ENCODE measurements at regions not wholly inside any gene's neighbourhood (a gene's known extent, or its start where the extent isn't known, plus 50 kb on each side); places are given as distances from the start of the nearest gene placed in this dataset.

GRCh38 chr2:47297767-47298425 is 71.2 kb upstream of the EPCAM start:
- Histone ChIP-seq H3F3A (ENCODE audit: low read depth) (no peaks in the 10 kb centered on the region), H3K79me2 (ENCODE audit: insufficient read depth, low read length) (no peaks in the 10 kb centered on the region), H4K20me1 (ENCODE audit: insufficient read depth, low read length, poor library complexity, severe bottlenecking) (no peaks in the 10 kb centered on the region), H3K4me1 (ENCODE audit: insufficient read depth, low read length, poor library complexity, severe bottlenecking) (peaks cover 16% of the 10 kb centered on the region), H2AFZ (ENCODE audit: low read length) (no peak overlapping the region), H3K36me3 (ENCODE audit: insufficient read depth, low read length) (no peaks in the 10 kb centered on the region), H3K4me2 (ENCODE audit: low read depth, low read length, poor library complexity, severe bottlenecking) (no peak overlapping the region), H3K4me3 (ENCODE audit: low read length, poor library complexity, severe bottlenecking) (no peak overlapping the region), H3K9me3 (ENCODE audit: insufficient read depth, low read depth, low read length) (no peaks in the 10 kb centered on the region), H3K27me3 (ENCODE audit: insufficient read depth, low read length, poor library complexity, severe bottlenecking) (no peaks in the 10 kb centered on the region), H3K9me2 (replicated peaks; ENCODE audit: low read depth, low read length) (no peaks in the 10 kb centered on the region), H3K9ac (ENCODE audit: low read depth, low read length, poor library complexity, severe bottlenecking) (no peak overlapping the region)
- TF ChIP-seq CTCF (conservative IDR thresholded peaks at IDR 0.05; ENCODE audit: low read length), result no peak
- TF ChIP-seq EZH2phosphoT487 (IDR thresholded peaks at IDR 0.05; ENCODE audit: borderline replicate concordance), result no peak

- no peaks in the 10 kb centered on the region for H3F3A ChIP-seq (ENCODE audit: low read depth)
- no peaks in the 10 kb centered on the region for H3K79me2 ChIP-seq (ENCODE audit: insufficient read depth, low read length)
- H2AFZ ChIP-seq (ENCODE audit: low read length), result no peak overlapping the region; the same call in 1 of the 2 replicates
- H3K9me2 ChIP-seq (replicated peaks; ENCODE audit: low read depth, low read length), result no peaks in the 10 kb centered on the region
- H3K9me3 ChIP-seq (ENCODE audit: insufficient read depth, low read depth, low read length), result no peaks in the 10 kb centered on the region
- no peaks in the 10 kb centered on the region for H3K36me3 ChIP-seq (ENCODE audit: insufficient read depth, low read length)
- no peak overlapping the region for H3K4me2 ChIP-seq (ENCODE audit: low read depth, low read length, poor library complexity, severe bottlenecking)
- no peak overlapping the region for H3K4me3 ChIP-seq (ENCODE audit: low read length, poor library complexity, severe bottlenecking)
- no peak overlapping the region for H3K9ac ChIP-seq (ENCODE audit: low read depth, low read length, poor library complexity, severe bottlenecking)
- H3K27me3 ChIP-seq (ENCODE audit: insufficient read depth, low read length, poor library complexity, severe bottlenecking), result no peaks in the 10 kb centered on the region
- peaks cover 11% of the 10 kb centered on the region for H3K4me1 ChIP-seq (ENCODE audit: insufficient read depth, low read length, poor library complexity, severe bottlenecking)
- no peaks in the 10 kb centered on the region for H4K20me1 ChIP-seq (ENCODE audit: insufficient read depth, low read length, poor library complexity, severe bottlenecking)
- TF ChIP-seq CTCF (conservative IDR thresholded peaks at IDR 0.05; ENCODE audit: low read length), result no peak
- no peak for TF ChIP-seq EZH2phosphoT487 (IDR thresholded peaks at IDR 0.05; ENCODE audit: borderline replicate concordance)
These were observed 73.0 kb upstream of the EPCAM start for GRCh38 chr2:47295981-47296635.

- no peak overlapping the region for H3K4me3 ChIP-seq (ENCODE audit: low read length, poor library complexity, severe bottlenecking)
- no peak overlapping the region for H3K4me2 ChIP-seq (ENCODE audit: low read depth, low read length, poor library complexity, severe bottlenecking)
- no peaks in the 10 kb centered on the region for H3K27me3 ChIP-seq (ENCODE audit: insufficient read depth, low read length, poor library complexity, severe bottlenecking)
- H3K9ac ChIP-seq (ENCODE audit: low read depth, low read length, poor library complexity, severe bottlenecking), result no peak overlapping the region
- no peaks in the 10 kb centered on the region for H3K79me2 ChIP-seq (ENCODE audit: insufficient read depth, low read length)
- H3K36me3 ChIP-seq (ENCODE audit: insufficient read depth, low read length), result no peaks in the 10 kb centered on the region
- no peaks in the 10 kb centered on the region for H3K9me3 ChIP-seq (ENCODE audit: insufficient read depth, low read depth, low read length)
- no peak for TF ChIP-seq EZH2phosphoT487 (IDR thresholded peaks at IDR 0.05; ENCODE audit: borderline replicate concordance)
- no peak for TF ChIP-seq CTCF (conservative IDR thresholded peaks at IDR 0.05; ENCODE audit: low read length)
- no peak overlapping the region; the same call in 1 of the 2 replicates for H2AFZ ChIP-seq (ENCODE audit: low read length)
- no peaks in the 10 kb centered on the region for H3F3A ChIP-seq (ENCODE audit: low read depth)
- H3K4me1 ChIP-seq (ENCODE audit: insufficient read depth, low read length, poor library complexity, severe bottlenecking), result peaks cover 3% of the 10 kb centered on the region
- no peaks in the 10 kb centered on the region for H3K9me2 ChIP-seq (replicated peaks; ENCODE audit: low read depth, low read length)
- no peaks in the 10 kb centered on the region for H4K20me1 ChIP-seq (ENCODE audit: insufficient read depth, low read length, poor library complexity, severe bottlenecking)
These were observed 73.8 kb upstream of the EPCAM start for GRCh38 chr2:47295131-47295980.
